Activated CD4-positive, CD25-positive, alpha-beta regulatory T cell (primary cell): ENCODE measurements at regions not wholly inside any gene's neighbourhood (a gene's known extent, or its start where the extent isn't known, plus 50 kb on each side); places are given as distances from the start of the nearest gene placed in this dataset.

Experiments
- DNase-seq, 4 experiments: peaks; one replicate each; lab custom pipeline; 2025; lab: John Stamatoyannopoulos, UW

- no peak for DNase-seq
These were observed 183.9 kb upstream of the MCHR2 start for GRCh38 chr6:100177956-100178355.

GRCh38 chr6:100176951-100177710, 183.1 kb upstream of the MCHR2 start:
- no peak for DNase-seq

- no peak for DNase-seq
These were observed 182.4 kb upstream of the MCHR2 start for GRCh38 chr6:100176311-100176950.

- no peak for DNase-seq
These were observed 181.8 kb upstream of the MCHR2 start for GRCh38 chr6:100175814-100176310.

GRCh38 chr6:100173211-100173610, 179.2 kb upstream of the MCHR2 start:
- DNase-seq: no peak

GRCh38 chr6:100172322-100172713, 178.3 kb upstream of the MCHR2 start:
- no peak for DNase-seq

GRCh38 chr6:100171533-100172321, 177.7 kb upstream of the MCHR2 start:
- no peak for DNase-seq

- no peak for DNase-seq
These were observed 174.1 kb upstream of the MCHR2 start for GRCh38 chr6:100168148-100168547.

GRCh38 chr6:100167585-100167984, 173.6 kb upstream of the MCHR2 start:
- no peak for DNase-seq

- no peak for DNase-seq
These were observed 172.9 kb upstream of the MCHR2 start for GRCh38 chr6:100166956-100167355.

GRCh38 chr6:100165442-100165841, 171.4 kb upstream of the MCHR2 start:
- no peak for DNase-seq

GRCh38 chr6:100163035-100163434, 169.0 kb upstream of the MCHR2 start:
- DNase-seq: no peak

GRCh38 chr6:100161782-100162365, 167.9 kb upstream of the MCHR2 start:
- DNase-seq: no peak

- DNase-seq: no peak
These were observed 166.9 kb upstream of the MCHR2 start for GRCh38 chr6:100160930-100161329.

GRCh38 chr6:100155141-100155540, 161.1 kb upstream of the MCHR2 start:
- no peak for DNase-seq

GRCh38 chr6:100153636-100154275, 159.7 kb upstream of the MCHR2 start:
- DNase-seq: no peak

GRCh38 chr6:100152201-100152600, 158.2 kb upstream of the MCHR2 start:
- no peak for DNase-seq

- DNase-seq: no peak
These were observed 151.0 kb upstream of the MCHR2 start for GRCh38 chr6:100144991-100145390.

GRCh38 chr6:100138346-100139022, 144.5 kb upstream of the MCHR2 start:
- DNase-seq: no peak

- DNase-seq: no peak
These were observed 143.7 kb upstream of the MCHR2 start for GRCh38 chr6:100137759-100138158.

GRCh38 chr6:100136590-100136989, 142.6 kb upstream of the MCHR2 start:
- DNase-seq: no peak
